ENCODE measurements at regions not wholly inside any gene's neighbourhood (a gene's known extent, or its start where the extent isn't known, plus 50 kb on each side); places are given as distances from the start of the nearest gene placed in this dataset.

DNA sequence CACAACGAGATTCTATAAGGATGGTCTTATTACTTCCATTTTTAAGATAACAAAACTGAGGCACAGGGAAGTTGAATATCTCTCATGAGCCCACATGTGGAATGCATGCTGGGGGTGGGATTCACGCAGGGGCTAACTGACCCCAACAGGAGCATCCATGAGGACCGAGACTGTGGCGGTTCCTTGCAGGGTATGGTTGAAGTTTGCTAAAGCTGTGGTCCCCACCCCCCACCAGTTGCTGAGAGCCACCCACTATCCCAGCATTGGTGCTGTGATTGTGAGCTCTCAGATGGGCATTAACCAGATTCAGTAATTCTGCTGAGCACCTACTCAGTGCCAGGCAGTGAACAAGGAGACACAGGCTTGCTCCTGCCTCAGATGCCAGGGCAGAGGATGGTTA lies 116.0 kb upstream of the TEX51 start:
- TF ChIP-seq, protein P1, sequence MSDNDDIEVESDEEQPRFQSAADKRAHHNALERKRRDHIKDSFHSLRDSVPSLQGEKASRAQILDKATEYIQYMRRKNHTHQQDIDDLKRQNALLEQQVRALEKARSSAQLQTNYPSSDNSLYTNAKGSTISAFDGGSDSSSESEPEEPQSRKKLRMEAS (IDR thresholded peaks at IDR 0.05) = no peak
- TF ChIP-seq, protein P2, sequence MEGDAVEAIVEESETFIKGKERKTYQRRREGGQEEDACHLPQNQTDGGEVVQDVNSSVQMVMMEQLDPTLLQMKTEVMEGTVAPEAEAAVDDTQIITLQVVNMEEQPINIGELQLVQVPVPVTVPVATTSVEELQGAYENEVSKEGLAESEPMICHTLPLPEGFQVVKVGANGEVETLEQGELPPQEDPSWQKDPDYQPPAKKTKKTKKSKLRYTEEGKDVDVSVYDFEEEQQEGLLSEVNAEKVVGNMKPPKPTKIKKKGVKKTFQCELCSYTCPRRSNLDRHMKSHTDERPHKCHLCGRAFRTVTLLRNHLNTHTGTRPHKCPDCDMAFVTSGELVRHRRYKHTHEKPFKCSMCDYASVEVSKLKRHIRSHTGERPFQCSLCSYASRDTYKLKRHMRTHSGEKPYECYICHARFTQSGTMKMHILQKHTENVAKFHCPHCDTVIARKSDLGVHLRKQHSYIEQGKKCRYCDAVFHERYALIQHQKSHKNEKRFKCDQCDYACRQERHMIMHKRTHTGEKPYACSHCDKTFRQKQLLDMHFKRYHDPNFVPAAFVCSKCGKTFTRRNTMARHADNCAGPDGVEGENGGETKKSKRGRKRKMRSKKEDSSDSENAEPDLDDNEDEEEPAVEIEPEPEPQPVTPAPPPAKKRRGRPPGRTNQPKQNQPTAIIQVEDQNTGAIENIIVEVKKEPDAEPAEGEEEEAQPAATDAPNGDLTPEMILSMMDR (IDR thresholded peaks at IDR 0.05 in 2 of 3, conservative IDR thresholded peaks at IDR 0.05 in 1 of 3; ENCODE audit: borderline replicate concordance in 1 of 3, insufficient read depth in 1 of 3, low read depth in 2 of 3, low read length in 2 of 3) = no peak
- no peak for TF ChIP-seq EZH2phosphoT487 (IDR thresholded peaks at IDR 0.05; ENCODE audit: borderline replicate concordance)
